Stimulated activated CD4-positive, alpha-beta T cell treated with anti-CD3 and anti-CD28 coated beads, Interleukin-2, amount 100 ng/mL, for 48 hours (primary cell): ENCODE measurements at regions not wholly inside any gene's neighbourhood (a gene's known extent, or its start where the extent isn't known, plus 50 kb on each side); places are given as distances from the start of the nearest gene placed in this dataset.
"Not testable (repeated sequence)": the region's sequence is repeated elsewhere in the genome, so short reads cannot be mapped to it uniquely, and the experiment has no call there.

Source experiments
- DNase-seq, 2 donors: peaks; one replicate each; pipeline ENCODE4 v3.0.0-alpha.2; 2020

DNA sequence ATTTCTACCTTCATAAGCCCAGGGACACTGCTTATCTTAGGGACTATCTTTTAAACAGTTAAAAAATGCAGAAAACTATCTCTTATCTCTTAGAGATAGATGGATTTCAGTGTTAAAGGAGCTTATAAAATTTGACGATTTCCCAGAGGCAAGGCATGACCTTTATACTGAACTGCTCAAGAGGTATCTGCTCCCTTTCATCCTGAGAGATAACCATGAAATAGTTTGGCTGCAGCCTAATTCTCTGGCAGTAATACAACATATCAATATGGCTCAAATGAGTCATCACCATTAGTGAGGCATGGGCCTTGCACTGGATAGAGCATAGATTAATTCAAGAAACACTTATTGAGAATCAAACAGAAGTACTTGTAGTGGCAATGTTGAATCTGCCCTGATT is 348.2 kb upstream of the GRIA3 start:
- no peak for DNase-seq

DNA sequence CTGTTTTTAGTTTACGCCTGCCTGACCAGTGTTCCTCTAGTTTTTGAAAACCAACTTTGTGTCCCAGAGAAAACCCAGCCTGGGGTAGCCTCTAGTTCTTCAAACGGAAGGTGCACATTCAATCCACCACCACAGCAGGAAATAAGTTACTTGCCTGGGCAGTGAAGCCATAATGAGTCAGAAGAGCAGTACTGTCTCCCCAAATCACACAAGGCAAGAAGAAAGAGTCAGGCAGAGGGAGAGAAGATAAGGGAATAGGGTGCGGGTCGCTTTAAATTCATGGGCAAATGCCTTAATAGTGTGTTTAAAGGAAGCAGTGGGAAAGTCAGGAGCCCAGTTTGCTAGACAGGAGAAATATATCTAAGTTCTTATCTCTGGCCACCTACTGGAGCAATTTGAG is 333.8 kb upstream of the GRIA3 start:
- DNase-seq = no peak

DNA sequence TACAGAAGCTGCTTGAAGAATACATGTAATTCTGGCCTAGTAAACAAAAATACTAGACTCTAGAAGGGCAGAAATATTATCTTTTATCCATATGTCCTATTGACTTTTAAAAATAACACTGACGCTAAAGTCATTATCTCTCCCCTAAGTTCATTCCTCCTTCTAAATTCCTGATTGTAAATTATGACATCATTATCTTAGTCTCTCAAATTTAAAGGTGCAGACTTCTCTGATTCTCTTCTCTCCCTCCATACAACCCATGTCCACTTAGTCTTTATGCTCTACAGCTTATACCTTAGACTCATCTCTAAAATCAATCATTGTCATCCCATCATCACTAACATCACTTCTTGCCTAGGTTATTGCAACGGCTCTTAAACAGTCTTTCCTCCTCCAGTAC is 327.9 kb upstream of the GRIA3 start:
- no peak for DNase-seq

DNA sequence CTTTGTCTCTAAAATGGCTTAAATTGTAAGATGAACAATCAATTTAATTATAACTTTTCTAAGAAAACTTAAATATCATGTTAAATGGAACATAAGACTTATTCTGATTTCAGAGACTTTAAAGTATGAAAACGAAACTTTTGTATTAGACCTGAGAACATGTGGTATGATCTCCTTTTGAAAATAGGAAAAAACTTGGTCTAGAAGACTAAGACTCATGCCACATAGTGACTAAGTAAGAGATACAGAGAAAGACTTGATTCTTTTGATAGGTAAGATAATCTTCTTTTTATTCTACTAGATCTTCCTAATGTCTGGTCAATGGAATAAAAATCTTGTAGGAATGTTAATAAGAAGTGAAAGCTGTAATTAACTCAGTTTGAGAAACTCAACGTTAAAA is 326.3 kb upstream of the GRIA3 start:
- no peak for DNase-seq

DNA sequence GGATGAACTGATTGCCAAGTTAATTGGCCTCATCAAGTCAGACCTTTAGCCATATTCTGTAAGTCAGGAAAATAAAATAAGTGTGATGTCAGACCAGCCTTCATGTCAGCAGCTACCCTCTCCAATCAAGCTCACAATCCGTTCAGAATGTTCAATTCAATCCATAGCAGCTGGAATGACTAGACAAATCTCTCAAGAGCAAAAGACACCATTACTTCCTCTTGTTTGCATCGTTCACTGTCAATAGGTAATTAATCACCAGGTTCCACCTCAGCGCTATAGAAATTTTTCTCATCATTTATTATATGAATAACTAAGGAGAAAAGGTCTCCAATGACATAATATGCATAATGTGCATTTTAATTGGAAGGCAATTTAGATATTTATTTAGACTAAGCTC is 321.0 kb upstream of the GRIA3 start:
- no peak for DNase-seq

DNA sequence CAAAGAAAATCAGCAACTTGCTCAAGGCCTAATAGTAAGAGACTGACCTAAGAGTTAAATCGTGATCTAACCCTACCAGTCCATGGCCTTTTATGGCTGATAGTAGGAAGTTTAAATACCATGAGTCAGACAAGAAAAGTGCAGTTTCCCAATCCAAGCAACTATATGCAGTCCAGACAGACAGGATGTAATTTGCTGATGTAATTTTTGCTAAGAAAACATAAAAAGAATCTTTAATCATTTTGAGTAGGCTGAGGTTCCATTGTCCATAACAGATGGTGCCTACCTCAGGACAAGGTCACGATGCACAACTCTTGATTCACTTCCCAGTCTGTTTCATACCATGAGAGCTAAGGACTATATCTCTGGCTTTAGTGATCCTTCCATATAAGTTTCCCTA is 317.5 kb upstream of the GRIA3 start:
- no peak for DNase-seq

DNA sequence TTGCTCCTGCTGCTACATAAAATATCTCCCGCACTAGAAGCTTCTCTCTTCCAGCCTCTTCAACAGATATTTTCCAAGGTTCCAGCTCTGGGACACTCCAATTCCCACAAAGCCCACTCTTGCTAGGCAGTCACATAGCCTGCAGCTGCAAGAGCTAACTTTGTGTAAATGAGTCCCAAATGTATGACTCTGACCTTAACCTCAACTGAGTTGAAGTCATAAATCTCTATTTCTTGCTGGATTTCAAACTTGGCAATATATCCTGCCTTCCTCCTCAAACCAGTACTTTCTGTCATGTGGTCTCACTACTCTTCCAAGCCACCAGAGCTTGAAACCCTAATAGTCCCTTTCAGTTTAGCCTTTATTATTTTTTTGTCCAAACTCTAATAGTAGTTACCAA is 315.4 kb upstream of the GRIA3 start:
- DNase-seq = no peak

DNA sequence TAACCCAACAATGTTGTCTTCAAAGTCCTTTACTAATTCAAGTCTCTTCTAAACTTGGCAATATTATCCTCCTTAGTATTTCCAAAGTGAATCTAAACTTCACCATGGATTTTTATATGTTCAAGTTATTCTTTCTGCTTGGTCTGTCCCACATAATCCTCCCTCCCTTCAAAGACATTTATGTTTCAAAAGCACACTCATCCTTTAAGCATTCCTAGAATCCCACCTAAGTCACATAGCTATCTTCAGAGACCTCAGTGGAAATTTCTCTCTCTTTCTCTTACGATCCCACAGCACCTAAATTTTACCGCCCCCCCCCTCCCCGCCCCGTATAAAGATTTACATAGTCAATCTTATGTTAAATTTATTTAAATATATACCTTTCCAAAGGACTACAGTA is 314.9 kb upstream of the GRIA3 start:
- DNase-seq = no peak

DNA sequence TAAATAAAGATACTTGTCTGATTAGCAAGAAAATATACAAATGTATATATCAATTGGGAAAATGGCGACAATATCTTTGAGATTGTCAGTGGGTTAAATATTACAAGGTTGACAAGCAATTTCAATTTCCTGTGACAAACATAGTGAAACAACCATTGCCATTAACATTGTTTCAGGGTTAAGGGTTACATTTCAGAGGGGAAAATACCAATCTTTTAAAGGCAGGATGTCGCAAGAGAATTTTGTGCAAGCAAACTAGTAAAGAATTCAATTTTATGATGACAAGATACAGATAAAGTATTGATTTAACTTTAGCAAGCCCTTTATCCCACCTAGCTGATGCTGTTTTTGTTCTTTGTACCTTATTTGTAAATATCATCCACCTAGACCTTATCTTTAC is 305.8 kb upstream of the GRIA3 start:
- no peak for DNase-seq

DNA sequence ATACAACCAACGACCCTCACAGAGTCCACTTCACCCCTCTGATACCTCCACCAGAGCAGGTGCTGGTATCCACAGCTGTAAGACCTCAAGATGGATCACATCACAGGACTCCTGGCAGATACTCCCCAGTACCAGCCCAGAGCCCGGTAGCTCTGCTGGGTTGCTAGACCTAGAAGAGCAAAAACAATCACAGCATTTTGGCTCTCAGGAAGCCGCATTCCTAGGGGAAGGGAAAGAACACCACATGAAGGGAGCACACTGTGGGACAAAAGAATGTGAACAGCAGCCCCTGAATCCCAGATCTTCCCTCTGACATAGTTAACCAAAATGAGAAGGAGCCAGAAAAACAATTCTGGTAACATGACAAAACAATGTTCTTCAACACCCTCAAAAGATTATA is 303.1 kb upstream of the GRIA3 start:
- DNase-seq = no peak

DNA sequence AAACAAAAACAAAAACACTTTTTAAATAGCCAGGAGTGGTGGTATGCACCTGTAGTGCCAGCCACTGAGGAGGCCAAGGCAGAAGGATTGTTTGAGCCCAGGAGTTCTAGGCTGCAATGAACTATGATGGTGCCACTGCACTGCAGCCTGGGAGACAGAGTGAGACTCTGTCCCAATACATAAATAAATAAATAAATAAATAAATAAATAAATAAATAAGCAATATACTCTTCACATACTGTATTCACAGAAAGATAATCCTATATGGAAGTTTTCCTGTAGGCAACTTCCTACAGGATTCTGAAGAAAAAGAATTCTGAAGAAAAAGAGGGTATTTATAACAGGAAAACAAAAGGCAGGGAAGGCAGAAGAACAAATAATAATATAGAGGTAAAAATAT is 293.3 kb upstream of the GRIA3 start:
- no peak for DNase-seq

DNA sequence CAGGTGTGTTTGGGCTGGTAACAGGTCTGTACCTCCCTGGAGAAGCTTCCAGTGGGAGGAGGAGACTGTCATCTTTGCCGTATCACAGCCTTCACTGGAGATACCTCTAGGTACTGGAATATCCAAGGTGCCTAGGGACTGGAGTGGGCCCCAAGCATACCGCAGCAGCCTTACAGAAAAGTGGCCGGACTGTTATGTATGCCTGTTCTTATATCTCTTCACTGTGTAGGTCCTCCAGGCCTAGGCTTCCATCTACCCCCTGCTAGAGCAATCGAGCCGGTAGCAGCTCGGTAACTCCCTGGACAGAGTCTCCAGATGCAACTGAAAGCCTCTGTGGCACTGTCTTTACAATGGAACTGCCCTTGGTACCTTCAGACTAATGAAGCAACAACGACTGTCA is 277.4 kb upstream of the GRIA3 start:
- no peak for DNase-seq

DNA sequence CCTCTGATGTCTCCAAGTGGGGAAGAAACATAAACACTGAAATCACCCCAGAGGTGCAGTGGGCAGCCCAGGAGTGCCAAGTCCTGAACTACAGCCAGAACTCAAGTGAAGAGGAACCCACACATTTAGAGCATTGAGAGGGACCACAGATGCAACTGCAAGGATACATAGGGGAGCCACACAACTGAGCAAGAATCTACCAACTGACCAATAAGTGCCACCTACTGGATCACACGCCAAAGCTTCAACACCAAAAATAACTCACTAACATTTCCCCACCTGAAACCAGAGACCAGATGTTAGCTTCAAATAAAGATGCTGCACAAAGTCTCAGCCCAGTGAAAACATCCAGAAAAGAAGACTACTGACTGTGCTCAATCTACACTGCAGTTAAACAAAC is 276.7 kb upstream of the GRIA3 start:
- no peak for DNase-seq

DNA sequence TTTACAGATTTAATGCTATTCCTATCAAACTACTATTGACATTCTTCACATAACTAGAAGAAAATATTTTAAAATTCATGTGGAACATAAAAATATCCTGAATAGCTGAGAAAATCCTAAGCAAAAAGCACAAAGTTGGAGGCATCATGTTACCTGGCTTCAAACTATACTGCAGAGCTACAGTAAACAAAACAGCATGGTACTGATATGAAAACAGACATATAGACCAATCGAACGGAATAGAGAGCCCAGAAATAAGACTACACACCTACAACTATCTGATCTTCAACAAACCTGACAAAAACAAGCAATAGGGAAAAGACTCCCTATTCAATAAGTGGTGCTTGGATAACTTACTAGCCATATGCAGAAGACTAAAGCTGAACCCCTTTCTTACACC is 273.4 kb upstream of the GRIA3 start:
- DNase-seq = no peak

DNA sequence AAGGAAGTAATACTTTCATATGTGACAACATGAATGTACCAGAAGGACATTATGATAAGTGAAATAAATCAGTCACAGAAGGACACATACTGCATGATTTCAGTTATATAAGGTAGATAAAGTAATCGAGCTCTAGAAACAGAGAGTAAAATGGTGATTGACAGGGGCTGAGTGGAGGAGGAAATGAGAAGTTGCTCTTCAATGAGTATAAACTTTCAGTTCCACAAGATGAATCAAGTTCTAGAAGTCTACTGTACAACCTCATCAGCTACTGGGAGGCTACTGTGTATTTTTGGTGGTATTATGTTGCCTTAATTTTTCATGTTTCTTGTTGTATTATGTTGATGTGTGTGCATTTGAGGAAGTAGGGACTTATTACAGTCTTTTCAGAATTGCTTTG is 270.9 kb upstream of the GRIA3 start:
- DNase-seq = no peak

DNA sequence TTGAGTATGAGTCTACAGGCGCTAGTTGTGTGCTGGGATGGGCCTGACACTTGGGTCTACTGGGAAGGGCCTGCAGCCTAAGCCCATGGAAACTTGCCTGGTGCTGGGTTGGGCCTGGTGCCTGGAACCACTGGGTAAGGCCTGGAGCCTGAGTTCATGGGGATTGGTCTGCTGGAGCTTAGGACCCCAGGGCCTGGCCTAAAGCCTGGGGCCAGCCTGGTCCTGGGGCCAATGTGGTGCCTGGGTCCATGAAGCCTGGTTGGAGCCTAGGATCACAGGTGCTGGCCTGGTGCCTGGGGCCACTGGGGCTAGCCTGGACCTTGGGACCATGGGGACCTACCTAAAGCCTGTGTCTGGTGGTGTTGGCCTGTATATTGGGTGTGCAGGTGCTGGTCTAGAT is 270.3 kb upstream of the GRIA3 start:
- DNase-seq = no peak

DNA sequence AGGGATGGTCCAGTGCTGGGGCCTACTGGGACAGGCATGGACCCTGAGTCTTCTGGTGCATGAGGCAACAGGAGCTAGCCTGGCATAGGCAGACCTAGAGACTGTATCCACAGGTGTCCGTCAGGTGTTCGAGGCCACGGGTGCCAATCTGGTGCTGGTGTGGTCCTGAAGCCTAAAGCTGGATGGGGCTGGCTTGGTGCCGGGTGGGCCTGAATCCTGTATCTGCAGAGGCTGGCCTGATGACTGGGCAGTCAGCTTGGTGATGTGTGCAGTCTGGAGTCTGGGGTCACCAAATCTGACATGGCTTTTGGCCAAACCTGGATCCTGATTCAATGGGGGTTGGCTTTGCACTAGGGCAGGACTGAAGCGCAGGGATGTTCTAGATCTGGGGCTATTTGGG is 269.8 kb upstream of the GRIA3 start:
- no peak for DNase-seq

DNA sequence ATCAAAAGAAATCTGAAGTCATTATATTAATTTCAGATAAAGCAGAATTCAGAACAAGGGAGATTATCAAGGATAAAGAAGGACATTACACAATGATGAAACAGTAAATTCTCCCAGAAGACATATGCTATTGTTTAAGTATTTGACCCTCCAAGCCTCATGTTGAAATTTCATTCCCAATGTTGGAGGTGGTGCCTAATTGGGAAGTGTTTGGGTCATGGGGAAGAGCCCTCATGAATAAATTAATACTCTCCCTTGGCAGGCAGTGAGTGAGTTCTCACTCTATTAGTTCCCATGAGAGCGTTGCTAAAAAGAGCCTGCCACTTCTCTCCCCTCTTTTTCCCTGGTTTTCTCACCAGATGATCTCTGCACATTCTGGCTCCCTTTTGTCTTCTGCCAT is 249.9 kb upstream of the GRIA3 start:
- DNase-seq = no peak

DNA sequence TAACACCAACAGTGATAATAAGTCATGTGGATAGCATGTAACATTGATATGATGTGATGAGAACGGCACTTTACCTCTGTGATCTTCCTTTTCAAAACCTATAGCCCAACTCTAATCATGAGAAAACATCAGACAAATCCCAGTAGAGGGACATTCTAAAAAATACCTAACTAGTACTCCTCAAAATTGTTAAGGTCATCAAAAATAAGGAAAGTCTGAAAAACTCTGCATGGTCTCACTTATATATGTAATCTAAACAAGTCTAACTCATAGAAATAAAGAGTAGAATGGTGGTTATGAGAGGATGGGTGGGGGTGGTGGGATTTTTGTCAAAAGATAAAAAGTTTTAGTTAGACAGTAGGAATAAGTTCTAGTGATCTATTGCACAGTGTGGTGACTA is 243.9 kb upstream of the GRIA3 start:
- DNase-seq = no peak

DNA sequence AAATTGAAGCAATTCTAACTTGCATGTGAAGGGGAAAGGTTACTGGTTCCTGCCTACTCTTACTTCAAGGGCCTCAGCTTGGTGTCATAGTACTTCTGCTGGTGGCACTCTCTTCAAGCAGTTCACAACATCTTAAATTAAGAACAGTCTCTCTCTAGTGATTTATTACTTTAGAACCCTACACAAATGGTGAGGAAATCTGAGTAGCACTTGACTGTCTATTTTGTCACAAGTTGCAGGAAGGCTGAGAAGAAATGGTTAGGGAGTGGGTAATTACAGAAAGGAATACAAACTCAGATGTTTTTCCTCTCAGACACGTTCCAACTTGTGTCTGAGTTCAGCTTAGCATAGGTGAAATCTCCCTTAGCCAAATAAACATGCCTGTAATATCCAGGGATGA is 242.3 kb upstream of the GRIA3 start:
- DNase-seq = no peak

DNA sequence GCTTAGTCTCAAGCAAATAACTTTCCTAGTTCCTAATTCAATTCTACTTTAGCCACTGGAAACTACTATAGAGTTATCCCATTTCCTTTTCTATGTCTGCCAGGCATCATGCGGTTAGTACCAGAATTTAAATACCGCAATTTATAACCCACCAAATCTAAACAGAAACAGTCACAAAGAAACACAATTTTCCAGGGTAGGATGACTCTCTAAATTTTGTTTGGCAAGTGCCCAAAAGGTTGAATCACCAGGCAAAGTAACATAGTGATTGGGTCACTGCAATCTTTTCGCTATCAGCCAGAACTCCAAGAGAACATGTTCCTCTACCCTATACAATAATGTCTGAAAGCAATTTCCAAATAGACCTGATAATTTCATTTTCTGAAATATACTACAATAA is 240.2 kb upstream of the GRIA3 start:
- no peak for DNase-seq

DNA sequence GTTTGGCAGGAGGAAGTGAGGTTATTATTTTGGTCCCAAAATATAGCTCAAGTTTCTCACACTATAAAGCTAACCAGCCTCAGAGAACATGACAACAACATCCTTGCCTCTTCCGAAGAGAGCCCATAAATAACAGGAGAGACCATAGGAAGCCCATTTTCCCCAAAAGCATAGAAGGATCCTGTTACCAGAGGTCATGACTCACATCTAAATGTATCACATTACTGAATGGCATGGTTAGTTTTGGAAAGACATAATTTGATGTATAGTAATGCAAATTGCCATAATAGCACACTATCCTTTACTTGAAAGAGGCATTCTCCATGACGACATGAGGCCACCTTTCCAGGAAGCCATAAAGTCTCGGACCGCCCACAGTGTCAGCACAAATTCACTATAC is 238.8 kb upstream of the GRIA3 start:
- DNase-seq = no peak

DNA sequence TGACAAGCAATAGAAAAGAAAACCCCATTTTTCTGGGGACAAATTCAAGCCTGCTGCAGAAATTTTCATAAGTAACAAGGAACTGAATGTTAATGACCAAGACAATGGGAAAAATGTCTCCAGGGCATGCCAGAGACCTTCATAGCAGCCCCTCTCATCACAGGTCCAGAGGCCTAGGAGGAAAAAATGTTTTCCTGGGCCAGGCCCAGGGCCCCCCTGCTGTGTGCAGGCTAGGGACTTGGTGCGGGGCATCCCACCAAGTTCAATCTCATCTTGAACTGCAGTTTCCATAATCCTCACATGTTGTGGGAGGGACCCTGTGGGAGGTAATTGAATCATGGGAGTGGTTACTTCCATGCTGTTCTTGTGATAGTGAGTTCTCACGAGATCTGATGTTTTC is 211.5 kb upstream of the GRIA3 start:
- DNase-seq = no peak

DNA sequence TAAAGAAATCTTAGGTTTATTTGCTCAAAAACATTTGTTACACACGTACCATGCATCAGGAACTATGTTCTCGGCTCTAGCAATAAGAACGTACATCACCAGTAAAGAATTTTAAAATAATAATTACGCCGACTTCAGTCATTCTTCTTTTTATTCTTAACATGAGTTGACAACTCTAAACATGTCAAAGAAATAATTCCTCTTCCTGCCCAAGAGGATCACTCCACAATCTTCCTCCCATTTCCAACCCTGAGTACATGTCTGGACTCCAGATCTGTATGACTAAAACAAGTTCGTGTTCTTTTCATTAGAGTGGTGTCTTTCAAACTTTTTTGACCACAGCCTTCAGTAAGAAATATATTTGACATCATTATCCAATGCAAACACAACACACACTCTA is 201.6 kb upstream of the GRIA3 start:
- DNase-seq = no peak

DNA sequence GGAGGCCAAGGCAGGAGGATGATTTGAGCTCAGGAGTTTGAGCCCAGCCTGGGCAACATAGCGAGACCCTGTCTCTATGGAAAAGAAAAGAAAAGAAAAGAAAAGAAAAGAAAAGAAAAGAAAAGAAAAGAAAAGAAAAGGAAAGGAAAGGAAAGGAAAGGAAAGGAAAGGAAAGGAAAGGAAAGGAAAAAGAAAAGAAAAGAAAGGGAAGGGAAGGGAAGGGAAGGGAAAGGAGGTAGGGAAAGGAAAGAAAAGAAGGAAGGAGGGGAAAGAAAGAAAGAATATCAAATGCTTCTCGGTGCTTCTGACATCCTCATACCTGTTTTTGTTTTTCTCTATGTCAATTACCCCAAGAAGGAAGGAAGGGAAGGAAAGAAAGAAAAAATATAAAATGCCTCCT is 181.2 kb upstream of the GRIA3 start:
- not testable (repeated sequence) for DNase-seq

DNA sequence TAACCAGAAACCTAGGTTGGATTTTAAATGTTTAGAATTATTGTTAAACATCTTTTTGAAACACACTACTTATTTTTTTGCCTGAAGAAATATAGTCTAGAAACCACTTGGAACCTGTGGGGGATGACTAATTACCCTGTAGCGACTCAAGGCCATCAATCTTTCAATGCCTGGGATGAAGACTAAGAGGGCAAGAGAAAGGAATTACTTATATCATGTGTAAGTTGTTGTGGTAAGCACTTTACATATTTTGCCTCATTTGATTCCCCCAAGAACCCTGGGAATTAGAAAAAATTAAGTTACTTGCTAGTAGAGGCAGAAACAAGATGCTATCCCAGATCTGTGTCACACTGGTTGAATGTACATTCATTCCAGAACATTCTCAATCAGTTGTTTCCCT is 170.9 kb upstream of the GRIA3 start:
- no peak for DNase-seq

DNA sequence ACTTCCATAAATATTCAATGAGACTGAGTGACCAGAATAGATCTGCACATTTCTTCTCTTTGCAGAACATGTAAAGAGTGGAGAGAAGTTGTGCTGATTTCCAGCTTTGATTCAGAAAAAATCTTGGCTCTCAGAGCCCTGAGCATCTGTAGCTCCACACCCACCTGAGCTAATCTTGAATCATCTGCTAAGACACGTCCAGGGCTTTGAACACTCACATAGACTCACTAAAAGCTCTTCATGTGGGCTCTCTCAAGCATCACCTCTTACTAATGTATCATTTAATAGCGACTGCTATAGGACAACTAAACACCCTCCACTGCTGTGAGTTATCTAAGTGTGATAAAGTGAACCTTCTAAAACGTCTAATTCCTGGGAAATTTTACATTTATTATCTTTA is 147.7 kb upstream of the GRIA3 start:
- no peak for DNase-seq
